H9 (cell line): ENCODE measurements at regions not wholly inside any gene's neighbourhood (a gene's known extent, or its start where the extent isn't known, plus 50 kb on each side); places are given as distances from the start of the nearest gene placed in this dataset.

Experiments used
- DNase-seq: peaks from one replicate; pipeline ENCODE4 v3.0.0-alpha.2; 2017
- H2AFZ ChIP-seq: one replicate; pipeline ENCODE4 v1.6.1; 2013; ENCODE audit warnings: mild to moderate bottlenecking, low read length, control low read depth, moderate library complexity
- H2AK5ac ChIP-seq: 2 replicates; pipeline ENCODE4 v1.6.1; 2013; ENCODE audit warnings: low read length, control low read depth, mixed read lengths; ENCODE audit not compliant: insufficient read length
- H2BK120ac ChIP-seq: one replicate; pipeline ENCODE4 v1.6.1; 2013; ENCODE audit warnings: low read depth, mild to moderate bottlenecking, low read length, control low read depth, inconsistent platforms; ENCODE audit not compliant: poor library complexity, severe bottlenecking
- H2BK12ac ChIP-seq: 2 replicates; pipeline ENCODE4 v1.6.1; 2013; ENCODE audit warnings: low read length, control low read depth, mixed read lengths, low read depth; ENCODE audit not compliant: insufficient read length
- H2BK15ac ChIP-seq: 2 replicates; pipeline ENCODE4 v1.6.1; 2013; ENCODE audit warnings: low read depth, low read length, control low read depth
- H2BK20ac ChIP-seq: one replicate; pipeline ENCODE4 v1.6.1; 2013; ENCODE audit warnings: low read depth, mild to moderate bottlenecking, low read length, control low read depth, inconsistent platforms; ENCODE audit not compliant: poor library complexity, severe bottlenecking
- H2BK5ac ChIP-seq: 2 replicates; pipeline ENCODE4 v1.6.1; 2013; ENCODE audit warnings: low read length, control low read depth, mixed read lengths; ENCODE audit not compliant: insufficient read length
- H3K14ac ChIP-seq: 2 replicates; pipeline ENCODE4 v1.6.1; 2013; ENCODE audit warnings: low read length, control low read depth; ENCODE audit not compliant: insufficient read depth
- H3K18ac ChIP-seq: 2 replicates; pipeline ENCODE4 v1.6.1; 2013; ENCODE audit warnings: low read depth, mild to moderate bottlenecking, mixed read lengths, low read length, control low read depth; ENCODE audit not compliant: insufficient read length
- H3K23ac ChIP-seq: 2 replicates; pipeline ENCODE4 v1.6.1; 2013; ENCODE audit warnings: low read length, control low read depth, mixed read lengths, low read depth; ENCODE audit not compliant: insufficient read length
- H3K23me2 ChIP-seq: 2 replicates; pipeline ENCODE4 v1.6.1; 2013; ENCODE audit warnings: low read depth, mild to moderate bottlenecking, mixed read lengths, low read length, control low read depth; ENCODE audit not compliant: insufficient read length, poor library complexity, severe bottlenecking
- H3K27ac ChIP-seq: 2 replicates; pipeline ENCODE4 v1.5.1; 2013; ENCODE audit warnings: low read length, control low read depth, mixed read lengths, low read depth; ENCODE audit not compliant: insufficient read length
- H3K27me3 ChIP-seq: 2 replicates; pipeline ENCODE4 v1.6.1; 2013; ENCODE audit warnings: low read length, control low read depth, inconsistent platforms; ENCODE audit not compliant: insufficient read depth
- H3K4ac ChIP-seq: 2 replicates; pipeline ENCODE4 v1.6.1; 2013; ENCODE audit warnings: low read depth, mild to moderate bottlenecking, control low read depth, inconsistent platforms, low read length, moderate library complexity
- H3K4me1 ChIP-seq: 2 replicates; pipeline ENCODE4 v1.6.1; 2013; ENCODE audit warnings: low read length, control low read depth, inconsistent platforms; ENCODE audit not compliant: insufficient read depth
- H3K4me2 ChIP-seq: 2 replicates; pipeline ENCODE4 v1.6.1; 2013; ENCODE audit warnings: low read length, control low read depth, mixed read lengths; ENCODE audit not compliant: insufficient read length, insufficient read depth
- H3K56ac ChIP-seq: 2 replicates; pipeline ENCODE4 v1.6.1; 2013; ENCODE audit warnings: low read depth, mild to moderate bottlenecking, mixed read lengths, low read length, control low read depth; ENCODE audit not compliant: insufficient read length
- H3K79me1 ChIP-seq: 2 replicates; pipeline ENCODE4 v1.6.1; 2013; ENCODE audit warnings: low read depth, mild to moderate bottlenecking, moderate library complexity, low read length, control low read depth, inconsistent platforms; ENCODE audit not compliant: insufficient read depth, poor library complexity, severe bottlenecking
- H3K79me2 ChIP-seq: 2 replicates; pipeline ENCODE4 v1.6.1; 2013; ENCODE audit warnings: low read length, control low read depth, inconsistent platforms; ENCODE audit not compliant: insufficient read depth
- H3K9ac ChIP-seq: 2 replicates; pipeline ENCODE4 v1.6.1; 2013; ENCODE audit warnings: low read length, control low read depth, mixed read lengths; ENCODE audit not compliant: insufficient read length; ENCODE audit errors: extremely low read depth
- H3K9me3 ChIP-seq: one replicate; pipeline ENCODE4 v1.6.1; 2013; ENCODE audit warnings: low read depth, low read length, inconsistent platforms; ENCODE audit not compliant: control insufficient read depth
- H3T11ph ChIP-seq: one replicate; pipeline ENCODE4 v1.6.1; 2013; ENCODE audit warnings: mild to moderate bottlenecking, low read length, control low read depth, inconsistent platforms
- H4K20me1 ChIP-seq: one replicate; pipeline ENCODE4 v1.6.1; 2013; ENCODE audit not compliant: control insufficient read depth, insufficient read length, insufficient read depth
- H4K5ac ChIP-seq: 2 replicates; pipeline ENCODE4 v1.6.1; 2013; ENCODE audit warnings: low read depth, mild to moderate bottlenecking, mixed read lengths, low read length, control low read depth; ENCODE audit not compliant: insufficient read length
- H4K8ac ChIP-seq: replicated peaks from 2 replicates; pipeline ENCODE4 v1.6.1; 2013; ENCODE audit warnings: low read length, control low read depth, mixed read lengths, low read depth; ENCODE audit not compliant: insufficient read length
- H4K91ac ChIP-seq: 2 replicates; pipeline ENCODE4 v1.6.1; 2013; ENCODE audit warnings: low read depth, mild to moderate bottlenecking, moderate library complexity, mixed read lengths, low read length, control low read depth; ENCODE audit not compliant: insufficient read length
- H3K27ac Mint-ChIP-seq, 3 experiments: 2 replicates in 2 of 3; 3 replicates in 1 of 3; pipeline ENCODE4 v1.8.0; 2020 to 2021; ENCODE audit warnings: mixed read lengths in 3 of 3, mild to moderate bottlenecking in 1 of 3, moderate library complexity in 1 of 3
- H3K27me3 Mint-ChIP-seq: 2 replicates; pipeline ENCODE4 v1.8.0; 2021; ENCODE audit warnings: low read depth, mild to moderate bottlenecking, moderate library complexity, mixed read lengths
- H3K36me3 Mint-ChIP-seq, 3 experiments: 2 replicates in 2 of 3; 3 replicates in 1 of 3; pipeline ENCODE4 v1.8.0; 2020 to 2021; ENCODE audit warnings: low read depth in 3 of 3, mixed read lengths in 3 of 3; ENCODE audit not compliant: insufficient read depth in 1 of 3
- H3K4me1 Mint-ChIP-seq, 2 experiments: 2 replicates each; pipeline ENCODE4 v1.8.0; 2020; ENCODE audit warnings: mixed read lengths in 2 of 2
- H3K4me3 Mint-ChIP-seq, 2 experiments: 2 replicates in 1 of 2; 3 replicates in 1 of 2; pipeline ENCODE4 v1.8.0; 2020 to 2021; ENCODE audit warnings: mild to moderate bottlenecking in 2 of 2, mixed read lengths in 2 of 2, moderate library complexity in 1 of 2
- H3K9me3 Mint-ChIP-seq, 2 experiments: 2 replicates in 1 of 2; 3 replicates in 1 of 2; pipeline ENCODE4 v1.8.0; 2020; ENCODE audit warnings: mild to moderate bottlenecking in 2 of 2, mixed read lengths in 2 of 2, moderate library complexity in 1 of 2
- WGBS: extraction: QIAGEN DNeasy Blood & Tissue Kit; methylation state at CpG from one replicate; pipeline ENCODE4 v1.1.7; 2013; ENCODE audit warnings: missing lambda C conversion rate, low lambda C conversion rate, mixed read lengths; ENCODE audit not compliant: insufficient read length; ENCODE audit errors: extremely low coverage; 5-methylcytosine and 5-hydroxymethylcytosine counted together
- TF ChIP-seq, protein P1 (sequence below): fragments of 200-600 bp; sonication (generic); conservative IDR thresholded peaks from 3 replicates; pipeline ENCODE4 v1.8.0; 2021; ENCODE audit warnings: antibody characterized with exemption, mild to moderate bottlenecking

- no peaks in the 10 kb centered on the region for H3K23me2 ChIP-seq
- no peak overlapping the region for H2BK15ac ChIP-seq
- no peak overlapping the region for H3K56ac ChIP-seq
- Mint-ChIP-seq H3K36me3 (no peaks in the 10 kb centered on the region), H3K27ac (peak overlapping the region in 2 of 3 experiments; percentile 39 to 95; a peak in 5 of 7 replicates), H3K4me3 (peak overlapping the region in 1 of 2 experiments; percentile 52; a peak in 1 of 5 replicates), H3K9me3 (no peaks in the 10 kb centered on the region; a peak in 1 of 5 replicates), H3K4me1 (peaks cover 18 to 20% of the 10 kb centered on the region in 2 experiments), H3K27me3 (peaks cover 12% of the 10 kb centered on the region)
- no peak overlapping the region for H2AK5ac ChIP-seq
- H3K27me3 ChIP-seq: no peaks in the 10 kb centered on the region
- no peak overlapping the region for H3K4me2 ChIP-seq
- no peak overlapping the region for H2AFZ ChIP-seq
- peak overlapping the region; percentile 35 for H3K18ac ChIP-seq
- H4K91ac ChIP-seq: no peak overlapping the region
- no peak overlapping the region for H3K23ac ChIP-seq
- H3K79me2 ChIP-seq: no peaks in the 10 kb centered on the region
- H3K4ac ChIP-seq: no peak overlapping the region
- H2BK5ac ChIP-seq: no peak overlapping the region
- H4K5ac ChIP-seq: no peak overlapping the region
- no peak overlapping the region for H2BK120ac ChIP-seq
- WGBS: no CpG with 5 or more reads among the region's 13 CpGs
- peak; percentile 55 for DNase-seq
- H3K4me1 ChIP-seq: no peaks in the 10 kb centered on the region; the same call in 1 of the 2 replicates
- no peak overlapping the region for H3K14ac ChIP-seq
- H3T11ph ChIP-seq: no peak overlapping the region
- no peaks in the 10 kb centered on the region for H3K9me3 ChIP-seq
- TF ChIP-seq, protein P1, sequence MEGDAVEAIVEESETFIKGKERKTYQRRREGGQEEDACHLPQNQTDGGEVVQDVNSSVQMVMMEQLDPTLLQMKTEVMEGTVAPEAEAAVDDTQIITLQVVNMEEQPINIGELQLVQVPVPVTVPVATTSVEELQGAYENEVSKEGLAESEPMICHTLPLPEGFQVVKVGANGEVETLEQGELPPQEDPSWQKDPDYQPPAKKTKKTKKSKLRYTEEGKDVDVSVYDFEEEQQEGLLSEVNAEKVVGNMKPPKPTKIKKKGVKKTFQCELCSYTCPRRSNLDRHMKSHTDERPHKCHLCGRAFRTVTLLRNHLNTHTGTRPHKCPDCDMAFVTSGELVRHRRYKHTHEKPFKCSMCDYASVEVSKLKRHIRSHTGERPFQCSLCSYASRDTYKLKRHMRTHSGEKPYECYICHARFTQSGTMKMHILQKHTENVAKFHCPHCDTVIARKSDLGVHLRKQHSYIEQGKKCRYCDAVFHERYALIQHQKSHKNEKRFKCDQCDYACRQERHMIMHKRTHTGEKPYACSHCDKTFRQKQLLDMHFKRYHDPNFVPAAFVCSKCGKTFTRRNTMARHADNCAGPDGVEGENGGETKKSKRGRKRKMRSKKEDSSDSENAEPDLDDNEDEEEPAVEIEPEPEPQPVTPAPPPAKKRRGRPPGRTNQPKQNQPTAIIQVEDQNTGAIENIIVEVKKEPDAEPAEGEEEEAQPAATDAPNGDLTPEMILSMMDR: no peak
- H3K79me1 ChIP-seq: no peaks in the 10 kb centered on the region
- H4K8ac ChIP-seq: no peak overlapping the region
- H2BK12ac ChIP-seq: no peak overlapping the region
- no peak overlapping the region for H2BK20ac ChIP-seq
- no peak overlapping the region for H3K9ac ChIP-seq
- H3K27ac ChIP-seq: no peak overlapping the region
- no peaks in the 10 kb centered on the region for H4K20me1 ChIP-seq
Measured at GRCh38 chr22:44406341-44407170, 91.5 kb downstream of the RTL6 start.
